ENCODE measurements at regions not wholly inside any gene's neighbourhood (a gene's known extent, or its start where the extent isn't known, plus 50 kb on each side); places are given as distances from the start of the nearest gene placed in this dataset.
"Not testable (repeated sequence)": the region's sequence is repeated elsewhere in the genome, so short reads cannot be mapped to it uniquely, and the experiment has no call there.

DNA sequence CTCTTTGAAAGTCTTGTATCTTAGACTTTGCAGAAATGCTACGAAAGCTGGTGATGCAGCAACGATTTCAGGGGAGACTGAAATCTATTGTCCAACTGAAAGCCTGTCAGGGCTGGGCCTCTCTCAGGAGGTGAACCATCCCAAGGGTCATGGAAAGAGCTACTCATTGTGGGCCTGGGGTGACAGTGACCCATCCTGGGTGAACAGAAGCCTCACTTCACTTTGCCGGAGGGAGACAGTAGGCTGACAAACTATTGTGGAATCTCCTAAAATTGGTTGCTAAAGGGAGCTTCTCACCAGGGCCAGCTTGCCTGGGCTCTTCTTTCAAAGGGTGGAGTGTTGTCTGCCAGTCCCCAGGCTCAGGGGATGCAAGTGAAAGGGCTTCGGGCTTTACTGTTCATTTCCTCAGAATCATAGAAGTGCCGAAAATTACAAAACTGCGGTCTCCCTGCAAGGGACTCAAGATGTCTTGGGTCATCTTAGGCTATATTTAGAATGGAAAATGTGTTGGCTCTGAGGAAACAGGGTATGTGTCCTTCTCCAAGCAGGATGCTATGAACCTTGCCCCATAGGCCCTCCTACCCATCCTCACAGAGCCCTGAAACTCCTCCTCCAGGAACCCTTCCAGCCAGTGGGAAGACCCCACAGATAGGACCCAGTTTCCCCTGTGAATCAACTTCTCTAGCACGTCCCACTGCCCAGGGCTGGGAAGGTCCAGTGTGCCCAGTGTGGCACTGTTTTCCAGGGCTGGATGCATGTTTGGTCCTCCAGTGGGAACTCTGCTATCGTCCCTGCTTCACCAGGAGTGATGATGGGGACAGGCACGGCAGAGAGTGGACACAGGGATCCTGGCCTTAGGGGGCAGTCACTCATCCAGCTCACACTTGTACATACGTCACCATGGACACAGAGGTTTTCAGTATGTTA, 173.4 kb upstream of the PLGLB2 start:
- DNase-seq (ENCODE audit: low read depth), result not testable (repeated sequence)

DNA sequence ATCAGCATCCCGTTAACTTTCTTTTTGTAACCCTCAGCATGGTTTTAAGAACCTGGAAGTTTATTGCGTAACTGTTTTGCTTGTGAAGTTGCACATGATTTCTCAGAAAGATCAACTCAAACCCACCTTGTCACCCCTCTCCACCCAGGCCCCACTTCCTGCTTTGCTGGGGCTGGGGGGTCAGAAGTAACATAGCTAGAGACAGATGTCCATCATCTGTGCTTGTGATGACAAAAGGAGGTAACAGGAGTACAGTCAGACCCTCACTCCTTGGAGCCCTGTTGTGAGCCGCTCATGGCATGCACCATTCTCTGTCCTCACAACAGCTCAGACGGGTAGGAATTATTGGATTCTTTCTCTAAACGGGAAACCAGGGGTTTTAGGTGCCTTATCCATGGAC, 172.7 kb upstream of the PLGLB2 start:
- not testable (repeated sequence) for DNase-seq (ENCODE audit: low read depth)

DNA sequence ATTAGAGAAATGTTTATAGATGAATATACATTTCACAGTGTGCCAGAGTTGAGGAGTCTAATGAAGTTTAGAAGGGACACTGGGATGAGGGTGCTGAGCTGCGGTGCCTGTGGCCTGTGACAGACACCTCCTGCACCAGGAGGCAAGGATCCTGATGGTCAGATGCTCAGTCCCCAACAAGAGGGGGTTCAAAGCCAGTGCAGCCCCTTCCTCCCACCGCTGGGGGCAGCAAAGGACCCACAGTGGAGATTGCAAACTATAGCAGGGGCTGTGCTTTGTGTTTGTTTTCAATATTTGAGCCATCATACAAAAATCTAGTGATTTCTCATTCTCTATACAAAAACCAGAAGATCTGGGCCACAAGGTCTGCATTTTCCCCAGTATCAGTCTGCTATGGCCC, 170.5 kb upstream of the PLGLB2 start:
- not testable (repeated sequence) for DNase-seq (ENCODE audit: low read depth)

DNA sequence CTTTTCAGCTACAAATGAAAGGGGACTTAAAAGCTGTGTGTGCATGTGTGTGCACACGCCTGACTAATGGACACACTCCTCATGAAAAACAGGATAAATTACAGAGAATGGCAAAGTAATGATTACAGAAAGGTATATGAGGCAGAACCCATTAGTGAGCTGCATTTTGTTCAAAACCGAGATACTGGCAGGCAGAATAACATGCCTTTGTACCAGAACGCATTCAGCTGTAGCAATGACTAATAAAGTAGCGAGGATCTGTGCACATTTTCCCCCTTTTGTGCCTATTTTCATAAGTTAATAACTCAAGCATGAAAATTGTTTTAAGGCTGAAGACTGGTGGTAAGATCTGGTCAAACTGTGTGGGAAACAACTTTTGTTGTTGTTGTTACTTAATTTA, 165.7 kb upstream of the PLGLB2 start:
- DNase-seq (ENCODE audit: low read depth), result not testable (repeated sequence)

DNA sequence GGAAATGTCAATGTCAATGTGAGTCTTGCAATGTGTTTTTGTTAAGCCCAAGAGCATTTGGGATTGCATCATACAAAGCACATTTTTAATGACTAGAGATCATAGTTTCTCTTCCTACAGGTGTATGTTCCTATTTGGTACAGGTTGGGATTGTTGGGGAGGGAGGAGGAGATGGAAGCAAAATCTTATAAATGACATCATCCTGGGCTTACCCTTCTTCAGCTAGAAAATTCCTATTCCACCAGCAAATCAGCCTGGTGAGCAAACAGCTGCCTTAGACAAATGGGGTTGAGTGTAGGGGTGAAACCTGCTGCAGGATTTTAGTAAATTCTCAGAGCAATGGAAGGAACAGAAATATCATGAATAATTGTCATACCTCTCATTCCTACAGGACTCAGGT, 165.3 kb upstream of the PLGLB2 start:
- not testable (repeated sequence) for DNase-seq (ENCODE audit: low read depth)

DNA sequence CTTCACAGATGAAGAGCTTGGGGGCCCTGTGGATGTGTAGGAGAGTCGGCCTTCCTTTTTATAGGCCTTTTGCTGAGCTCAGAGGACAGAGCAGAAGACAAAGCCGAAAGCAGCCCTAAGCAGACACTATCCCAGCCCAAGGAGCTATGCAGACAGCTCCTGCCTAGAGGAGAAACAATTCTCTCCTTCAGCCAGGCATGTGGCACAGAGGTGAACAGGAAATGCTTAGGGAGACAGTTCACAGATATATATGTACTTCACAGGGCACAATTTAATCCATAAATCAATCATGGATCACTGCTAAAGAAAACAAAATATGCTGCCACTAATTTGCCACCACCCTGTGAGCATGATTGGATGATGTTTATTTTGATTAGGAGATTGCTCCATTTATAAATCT, 164.5 kb upstream of the PLGLB2 start:
- not testable (repeated sequence) for DNase-seq (ENCODE audit: low read depth)

DNA sequence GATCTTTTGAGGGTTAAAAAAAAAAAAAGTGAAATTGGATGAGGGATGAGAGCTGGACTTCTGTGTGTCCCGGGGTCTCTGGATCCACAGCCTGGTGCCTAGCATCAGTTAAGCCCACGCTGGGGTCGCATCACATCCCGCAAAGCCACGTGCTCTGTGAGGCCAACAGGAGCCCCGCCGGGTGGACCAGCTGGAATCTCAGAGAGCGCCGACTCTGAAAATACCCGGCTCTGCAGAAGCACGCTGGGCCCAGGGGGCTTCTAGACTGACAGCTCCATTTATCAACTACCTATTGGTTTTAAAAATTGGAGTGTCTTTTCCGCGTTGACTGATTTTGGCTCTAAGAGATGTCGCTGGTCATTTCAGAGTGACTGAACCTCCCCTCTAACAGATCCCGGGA, 164.1 kb upstream of the PLGLB2 start:
- not testable (repeated sequence) for DNase-seq (ENCODE audit: low read depth)

DNA sequence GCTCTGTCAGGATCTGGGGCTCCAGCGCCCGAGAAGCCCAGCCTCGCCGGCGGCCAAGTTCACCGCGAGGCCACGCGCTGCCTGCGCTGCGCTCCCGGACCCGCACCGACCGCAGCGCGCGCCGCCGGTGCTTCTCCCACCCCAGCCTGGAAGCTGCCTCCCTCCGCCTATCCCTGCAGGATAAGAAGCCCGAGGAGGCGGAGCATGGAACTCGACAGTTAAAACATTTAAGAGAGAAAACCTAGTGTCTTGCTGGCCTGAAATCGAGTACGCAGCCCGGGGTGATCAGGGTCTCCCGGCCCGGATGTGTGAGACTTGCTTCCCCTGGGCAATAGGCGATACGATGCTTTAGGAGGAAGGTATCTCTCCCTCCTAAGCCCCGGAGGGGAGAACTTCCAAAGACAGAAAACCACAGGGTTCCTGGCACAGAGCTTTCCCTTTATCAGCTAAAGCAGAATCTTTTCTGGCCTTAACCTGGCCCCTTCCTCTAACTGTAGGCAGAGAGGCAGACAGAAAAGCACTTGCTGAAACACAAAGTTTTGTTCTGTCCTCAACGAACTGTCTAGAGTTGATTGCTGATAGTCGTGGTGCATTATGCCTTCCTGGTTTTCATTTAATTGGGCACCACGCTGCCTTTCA, 163.5 kb upstream of the PLGLB2 start:
- DNase-seq (ENCODE audit: low read depth), result not testable (repeated sequence)

DNA sequence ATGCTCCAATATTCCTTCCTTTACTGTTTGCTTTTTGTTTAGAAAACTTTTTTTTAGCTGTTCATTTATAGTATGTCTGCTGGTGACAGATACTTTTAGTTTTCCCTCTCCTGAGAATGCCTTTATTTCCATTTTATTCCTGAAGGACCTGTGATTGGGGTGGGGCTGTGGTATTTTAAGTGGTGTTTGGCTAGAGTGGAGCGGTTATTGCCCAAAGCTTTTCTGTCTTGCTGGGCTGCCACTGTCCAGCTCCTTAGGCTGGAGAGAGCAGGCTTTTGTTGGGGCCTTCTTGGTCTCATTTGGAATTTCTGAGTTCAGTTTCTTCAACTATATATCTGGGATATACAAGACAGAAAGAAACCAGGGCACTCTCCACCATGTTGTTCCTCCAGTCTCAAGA, 160.0 kb upstream of the PLGLB2 start:
- DNase-seq (ENCODE audit: low read depth), result not testable (repeated sequence)

DNA sequence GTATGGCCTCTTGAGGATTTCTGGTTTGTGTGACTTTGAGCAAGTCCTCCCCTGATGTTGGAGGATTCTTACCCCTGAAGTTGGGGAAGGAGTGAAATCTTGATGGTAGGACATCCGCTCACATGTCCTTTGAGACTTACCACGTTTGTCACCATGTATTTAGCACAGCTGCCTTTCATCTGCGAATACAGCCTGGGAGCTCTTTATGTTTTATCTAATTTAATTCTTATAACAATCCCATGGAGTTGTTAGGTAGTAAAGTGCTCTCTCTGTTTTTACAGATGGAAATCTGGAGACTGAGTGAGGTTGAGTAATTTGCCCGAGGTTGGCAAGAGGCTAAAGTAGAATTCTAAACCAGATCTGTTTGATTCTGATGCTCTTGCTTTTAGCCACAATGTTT, 154.9 kb upstream of the PLGLB2 start:
- not testable (repeated sequence) for DNase-seq (ENCODE audit: low read depth)

DNA sequence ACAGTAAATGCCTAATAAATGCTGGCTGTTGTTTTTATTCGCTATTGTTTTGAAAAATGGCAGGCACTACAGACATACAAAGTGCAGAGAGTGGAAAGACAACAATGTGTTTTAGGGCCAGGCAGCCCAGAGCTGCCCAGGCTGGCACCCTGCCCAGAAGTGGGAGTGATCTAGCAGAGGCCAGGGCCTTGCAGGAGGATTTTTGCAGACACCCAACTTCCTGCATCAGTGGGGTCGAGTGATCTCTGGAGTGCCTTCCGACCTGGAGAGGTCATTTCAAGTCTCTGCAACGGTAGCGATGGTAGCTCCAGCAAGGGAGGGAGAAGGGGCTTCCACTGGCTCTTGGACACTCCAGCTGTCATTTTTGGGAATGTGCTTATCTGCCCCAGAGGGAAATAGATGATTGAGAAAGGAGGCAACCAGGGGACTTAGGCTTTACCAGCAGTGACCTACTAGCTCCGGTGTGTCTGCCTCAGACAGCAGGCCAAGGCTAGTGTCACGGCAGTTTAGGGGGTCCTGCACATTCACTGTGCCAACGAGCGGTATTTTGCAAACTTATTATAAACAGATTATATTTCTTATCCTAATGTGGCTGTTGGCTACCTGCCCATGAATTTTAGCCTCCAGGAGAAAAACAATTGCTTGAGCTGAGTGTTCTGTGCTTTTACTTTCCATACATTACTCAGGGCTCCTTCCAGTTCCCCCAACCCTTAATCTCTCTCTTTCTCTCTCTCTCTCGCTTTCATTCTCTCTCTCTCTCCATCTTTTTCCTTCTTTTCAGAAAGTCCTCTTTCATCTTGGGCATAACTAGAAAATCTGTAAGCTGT, 153.9 kb upstream of the PLGLB2 start:
- peak; percentile 38 for DNase-seq (ENCODE audit: low read depth)

DNA sequence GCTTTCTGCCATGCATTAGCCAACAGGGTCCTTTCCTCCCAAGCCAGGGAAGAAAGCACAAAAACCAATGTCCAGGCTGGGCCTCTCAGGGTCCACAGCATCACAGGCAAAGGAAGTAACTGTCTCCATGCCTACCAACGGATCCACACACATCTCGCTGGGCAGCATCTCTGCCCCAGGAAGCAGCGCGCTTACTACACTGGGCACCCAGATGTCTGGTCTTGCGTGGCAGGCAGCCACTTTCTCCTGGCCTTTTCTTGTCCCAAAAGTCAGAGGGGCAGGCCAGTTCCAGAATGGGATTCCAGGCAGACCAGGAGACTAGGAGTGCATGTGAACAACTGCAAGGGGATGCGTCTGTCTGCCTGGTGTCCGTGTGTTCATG, 153.3 kb upstream of the PLGLB2 start:
- DNase-seq (ENCODE audit: low read depth), result not testable (repeated sequence)

DNA sequence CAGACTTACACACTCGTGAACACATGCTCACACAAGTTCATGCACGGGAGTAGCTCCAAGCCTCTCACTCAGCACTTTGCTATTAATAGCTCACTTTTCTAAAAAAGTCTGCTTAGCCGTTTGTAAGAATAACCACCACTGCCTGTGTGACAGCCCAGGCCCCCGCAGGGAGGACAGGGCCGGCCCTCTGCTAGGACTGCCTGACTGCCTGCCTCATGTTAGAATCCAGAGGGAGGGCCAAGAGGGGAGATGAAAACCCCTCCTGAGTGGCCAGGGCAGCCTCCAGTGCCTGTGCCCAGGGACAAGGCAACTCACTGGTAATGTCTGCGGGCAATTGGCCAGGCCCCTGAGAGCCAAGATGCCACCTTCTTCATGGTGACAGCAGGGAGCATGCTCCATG, 152.9 kb upstream of the PLGLB2 start:
- DNase-seq (ENCODE audit: low read depth), result not testable (repeated sequence)

DNA sequence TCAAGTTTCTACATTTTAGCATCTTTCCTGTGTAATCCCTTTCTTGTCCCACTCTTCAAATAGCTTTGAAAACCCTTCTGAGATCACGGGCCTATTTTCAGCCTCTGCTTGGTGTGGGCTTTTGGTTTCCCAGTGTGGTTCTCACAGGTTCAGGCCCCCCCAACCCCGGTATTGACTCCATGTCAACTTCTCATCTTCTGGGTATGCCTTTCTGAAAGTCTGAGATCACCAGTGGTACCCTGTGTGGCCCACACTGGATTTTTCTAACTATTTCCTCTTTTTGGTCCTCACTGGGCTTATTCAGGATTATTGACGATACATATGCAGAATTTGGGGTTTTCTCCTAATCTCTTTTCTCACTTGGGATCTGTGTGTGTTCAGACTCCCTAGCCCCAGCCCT, 146.9 kb upstream of the PLGLB2 start:
- DNase-seq (ENCODE audit: low read depth), result not testable (repeated sequence)

DNA sequence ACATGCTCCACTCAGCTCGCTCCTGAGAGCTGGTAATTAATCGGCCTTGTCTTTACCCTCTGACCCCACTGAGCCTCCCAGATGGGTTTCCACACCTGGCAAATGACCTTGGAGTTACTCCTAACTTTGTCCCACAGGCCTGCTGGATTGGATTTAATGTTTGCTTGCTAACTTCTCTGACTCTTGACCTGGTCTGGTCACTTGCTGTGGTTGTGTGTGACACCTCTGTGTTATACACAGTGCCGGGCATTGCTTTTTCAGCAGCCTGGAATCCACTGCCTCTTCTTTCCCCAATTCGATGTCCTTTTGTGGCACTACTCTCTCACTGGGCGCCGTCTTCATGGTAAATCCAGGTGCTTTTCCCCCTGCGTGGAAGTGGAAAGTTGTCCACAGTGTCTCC, 145.8 kb upstream of the PLGLB2 start:
- not testable (repeated sequence) for DNase-seq (ENCODE audit: low read depth)

DNA sequence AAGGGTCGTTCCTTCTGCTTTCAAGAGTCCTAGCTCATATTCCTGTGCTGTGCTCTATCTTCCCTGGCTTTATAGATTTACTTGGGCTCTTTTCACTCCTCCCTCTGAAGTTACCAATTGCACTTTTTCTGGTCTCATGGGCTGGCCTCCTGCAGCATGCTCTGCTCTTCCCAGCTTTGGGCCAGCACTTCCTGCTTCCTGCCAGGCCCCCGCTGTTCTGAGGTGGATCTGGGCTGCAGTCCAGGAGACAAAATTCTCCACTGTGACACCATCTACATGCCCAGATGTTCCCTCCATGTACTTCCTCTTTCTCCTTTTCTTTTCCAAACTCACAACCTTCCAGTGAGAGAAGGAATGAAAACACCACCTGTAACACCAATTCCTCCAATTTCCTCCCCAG, 145.2 kb upstream of the PLGLB2 start:
- DNase-seq (ENCODE audit: low read depth), result not testable (repeated sequence)

DNA sequence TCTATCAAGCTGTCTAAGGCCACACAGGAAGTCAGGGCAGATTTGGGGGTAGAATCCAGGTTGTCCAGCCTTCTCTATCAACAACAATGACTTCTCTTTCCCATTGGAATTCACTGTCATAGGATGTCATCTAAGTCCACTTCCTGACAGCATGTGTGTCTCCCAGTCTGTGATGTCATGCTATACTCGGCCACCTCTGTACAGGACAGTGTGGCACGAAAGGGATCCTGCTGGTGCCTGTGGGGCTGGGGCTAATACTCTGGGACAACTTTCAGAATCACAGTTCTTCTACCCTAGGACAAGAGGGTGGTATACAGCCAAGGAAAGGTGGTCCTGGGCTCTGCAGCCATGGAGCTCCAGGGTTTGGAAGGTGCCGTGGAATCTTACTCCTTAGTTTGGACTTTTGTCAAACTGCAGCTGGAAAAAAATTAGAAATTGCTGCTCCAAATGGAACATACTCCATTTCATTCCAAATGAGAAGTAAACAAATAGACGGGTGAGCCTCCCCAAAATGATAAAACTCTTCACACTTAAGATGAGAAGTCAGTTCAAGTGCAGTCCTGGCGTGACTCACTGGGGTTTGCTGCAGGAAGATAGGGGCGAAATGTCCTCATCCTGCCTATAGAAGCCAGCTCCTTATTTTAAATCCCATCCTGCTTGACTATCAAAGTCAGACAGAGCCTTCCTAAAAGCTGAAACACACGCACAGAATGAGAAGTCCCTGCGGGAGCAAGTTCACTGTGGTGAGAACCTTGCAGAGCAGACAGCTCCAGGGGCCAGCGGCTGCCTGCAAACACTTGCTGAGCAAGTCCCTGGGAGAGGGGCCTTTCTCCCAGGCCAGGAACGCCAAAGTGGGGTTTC, 144.2 kb upstream of the PLGLB2 start:
- DNase-seq (ENCODE audit: low read depth), result peak; percentile 5

DNA sequence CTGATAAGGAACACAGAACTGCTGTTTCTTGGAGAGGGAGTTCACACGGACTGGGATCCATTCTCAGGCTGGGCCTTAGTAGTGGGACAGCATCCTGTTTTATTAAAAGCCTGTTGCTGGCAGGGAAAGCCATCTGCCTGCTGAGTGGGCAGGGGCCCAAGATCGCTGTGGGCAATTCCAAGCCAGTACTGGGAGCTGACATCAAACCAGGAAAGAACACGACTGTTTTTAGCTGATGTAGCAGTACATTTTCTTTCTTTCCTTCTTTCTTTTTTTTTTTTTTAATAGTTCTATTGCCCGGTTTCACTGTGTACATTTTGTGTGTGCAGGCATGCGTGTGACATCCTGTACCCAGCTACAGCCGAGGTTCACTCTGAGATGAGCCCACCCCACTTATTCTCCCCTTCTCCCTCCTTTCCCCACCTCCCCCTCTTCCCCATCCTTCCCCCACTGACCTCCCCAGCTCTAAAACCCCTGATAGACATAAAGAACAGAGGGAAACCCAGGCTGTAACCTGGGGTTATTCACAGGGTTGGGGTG, 143.5 kb upstream of the PLGLB2 start:
- DNase-seq (ENCODE audit: low read depth), result not testable (repeated sequence)

DNA sequence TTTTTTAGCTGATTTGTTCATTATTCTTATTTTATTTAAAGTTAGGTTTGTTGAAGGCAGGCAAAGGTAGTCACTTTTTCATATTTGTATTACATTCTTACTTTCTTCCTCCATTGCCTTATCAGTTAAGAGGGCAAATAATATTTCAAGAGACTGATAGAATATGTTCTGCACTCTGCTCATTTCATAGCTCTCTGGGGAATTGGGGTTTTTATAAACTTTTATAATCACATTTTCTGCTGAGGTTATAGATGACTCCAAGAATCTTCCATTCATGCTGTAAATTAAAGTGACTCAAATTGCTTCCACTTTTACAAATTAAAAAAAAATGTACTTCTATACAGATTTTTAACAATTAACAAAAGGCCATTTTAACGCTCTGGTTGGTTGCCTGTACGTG, 142.9 kb upstream of the PLGLB2 start:
- not testable (repeated sequence) for DNase-seq (ENCODE audit: low read depth)

DNA sequence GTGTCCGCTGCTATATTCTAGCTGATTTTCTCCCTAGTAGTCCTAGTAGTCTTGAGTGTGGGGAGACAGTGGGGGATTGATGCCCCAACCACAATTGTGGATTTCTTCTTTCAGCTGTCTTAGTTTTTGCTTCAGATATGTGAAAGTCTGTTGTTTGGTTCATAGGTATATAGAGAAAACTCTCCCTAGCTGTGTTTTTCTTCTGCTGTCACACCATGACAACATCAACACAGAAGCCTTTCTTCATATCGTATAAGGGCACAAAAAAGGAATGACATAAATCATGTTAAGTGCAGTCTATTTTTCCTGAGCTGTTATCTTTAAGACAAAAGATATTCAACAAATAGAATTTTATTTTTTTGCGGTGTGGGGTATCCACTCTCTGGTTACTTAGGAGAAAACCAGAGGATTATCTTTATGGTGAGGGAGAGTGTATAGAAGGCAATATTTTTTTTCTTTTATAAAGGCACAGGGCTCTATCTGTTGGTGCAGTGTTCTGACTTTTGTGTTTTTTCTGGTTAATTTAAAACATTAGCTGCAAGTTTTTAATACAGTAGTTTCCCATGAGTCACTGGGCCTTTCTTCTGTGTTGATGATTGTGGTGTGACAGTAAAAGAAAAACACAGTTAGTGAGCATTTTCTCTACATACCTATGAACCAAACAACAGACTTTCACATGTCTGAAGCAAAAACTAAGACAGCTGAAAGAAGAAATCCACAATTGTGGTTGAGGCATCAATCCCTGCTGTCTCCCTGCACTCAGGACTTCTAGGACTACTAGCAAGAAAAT, 139.3 kb upstream of the PLGLB2 start:
- not testable (repeated sequence) for DNase-seq (ENCODE audit: low read depth)
